MCF 10A (cell line): ENCODE measurements at regions not wholly inside any gene's neighbourhood (a gene's known extent, or its start where the extent isn't known, plus 50 kb on each side); places are given as distances from the start of the nearest gene placed in this dataset.

Experiments
- BruUV-seq: library from RNA; stranded (reverse); fragments of 400-500 nt; replicated peaks from 2 replicates; lab custom pipeline; 2021; lab: Mats Ljungman, UMichigan
- CTCF ChIA-PET: fragments of 300-600 bp; sonication (Branson Sonifier 250); formaldehyde crosslinking; extraction: SDS; loops from one replicate; lab custom pipeline; 2021; ENCODE audit warnings: antibody characterized with exemption, inconsistent platforms; lab: Yijun Ruan, JAX
- POLR2A ChIA-PET: fragments of 300-600, 350-650 bp; sonication (Branson Sonifier 250); formaldehyde crosslinking; extraction: SDS; loops from one replicate; lab custom pipeline; 2020; ENCODE audit warnings: antibody characterized with exemption, inconsistent platforms; lab: Yijun Ruan, JAX
- DNase-seq: peaks from one replicate; pipeline ENCODE4 v3.0.0-alpha.2; 2018; ENCODE audit not compliant: unreplicated experiment
- H3K27ac Mint-ChIP-seq: one replicate; pipeline ENCODE4 v1.8.0; 2022; ENCODE audit warnings: mild to moderate bottlenecking, low read depth, mixed read lengths; ENCODE audit not compliant: unreplicated experiment
- H3K27me3 Mint-ChIP-seq: one replicate; pipeline ENCODE4 v1.8.0; 2022; ENCODE audit warnings: mixed read lengths; ENCODE audit not compliant: insufficient read depth, unreplicated experiment
- H3K36me3 Mint-ChIP-seq: one replicate; pipeline ENCODE4 v1.8.0; 2022; ENCODE audit warnings: mild to moderate bottlenecking, moderate library complexity, mixed read lengths; ENCODE audit not compliant: insufficient read depth, unreplicated experiment
- H3K4me1 Mint-ChIP-seq: one replicate; pipeline ENCODE4 v1.8.0; 2022; ENCODE audit warnings: mixed read lengths; ENCODE audit not compliant: insufficient read depth, unreplicated experiment
- H3K4me3 Mint-ChIP-seq: one replicate; pipeline ENCODE4 v1.8.0; 2022; ENCODE audit warnings: mild to moderate bottlenecking, moderate library complexity, mixed read lengths; ENCODE audit not compliant: unreplicated experiment
- H3K9me3 Mint-ChIP-seq: one replicate; pipeline ENCODE4 v1.8.0; 2022; ENCODE audit warnings: mixed read lengths; ENCODE audit not compliant: unreplicated experiment
- CTCF ChIP-seq: fragments of 200-600 bp; IDR thresholded peaks from one replicate; pipeline ENCODE4 v1.8.0; 2022; ENCODE audit warnings: antibody characterized with exemption, mild to moderate bottlenecking; ENCODE audit not compliant: unreplicated experiment
- intact Hi-C: fragments of 100-400 bp; cut with micrococcal nuclease; formaldehyde crosslinking; loops from 2 replicates; pipeline ENCODE4 v1.14.1; 2022

- no peak overlapping the region for H3K4me3 Mint-ChIP-seq
- POLR2A ChIA-PET: no interaction called here
- H3K9me3 Mint-ChIP-seq: peaks cover 22% of the 10 kb centered on the region
- no peaks in the 10 kb centered on the region for H3K36me3 Mint-ChIP-seq
- no peak for TF ChIP-seq CTCF
- intact Hi-C loops: no loop called here
- peaks cover 11% of the 10 kb centered on the region for H3K27me3 Mint-ChIP-seq
- no TSS peak for BruUV-seq
- CTCF ChIA-PET: interaction anchor here (1.4 kb wide), 1 partner anchor 876 kb away, joined by 3 read pairs; no protein-coding TSS in a partner anchor
- no peak for DNase-seq
- no peaks in the 10 kb centered on the region for H3K4me1 Mint-ChIP-seq
- H3K27ac Mint-ChIP-seq: no peak overlapping the region
Observed at GRCh38 chr1:57696904-57697303, 273.0 kb upstream of the DAB1 start.

DNA sequence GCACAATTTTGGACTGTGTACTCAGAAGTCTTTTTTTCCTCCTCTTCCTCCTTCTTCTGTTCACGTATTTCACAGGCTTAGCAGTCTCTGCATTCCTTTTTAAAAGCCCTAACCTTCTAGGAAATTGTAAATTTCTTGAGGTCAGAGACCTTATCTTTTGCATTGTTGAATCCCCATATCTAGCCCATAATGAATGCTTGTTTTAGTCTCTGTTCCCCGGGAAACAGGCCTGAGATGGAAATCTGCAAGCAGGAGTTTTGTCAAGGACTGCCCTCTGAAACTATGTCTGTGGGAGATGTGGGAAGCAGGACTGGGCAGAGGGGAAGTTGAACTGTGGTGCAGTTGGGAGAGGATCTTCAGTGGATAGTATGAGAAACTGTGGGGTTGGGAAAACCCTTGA is 272.2 kb upstream of the DAB1 start:
- Mint-ChIP-seq H3K36me3 (no peaks in the 10 kb centered on the region), H3K4me1 (no peaks in the 10 kb centered on the region), H3K27ac (no peak overlapping the region), H3K9me3 (peaks cover 23% of the 10 kb centered on the region), H3K27me3 (peaks cover 11% of the 10 kb centered on the region), H3K4me3 (no peak overlapping the region)
- no TSS peak for BruUV-seq
- intact Hi-C loops: no loop called here
- no peak for DNase-seq
- POLR2A ChIA-PET: no interaction called here
- CTCF ChIA-PET: interaction anchor here (1.4 kb wide), 1 partner anchor 875 kb away, joined by 3 read pairs; no protein-coding TSS in a partner anchor
- TF ChIP-seq CTCF: no peak

GRCh38 chr1:57686306-57686705 is 262.4 kb upstream of the DAB1 start:
- BruUV-seq: no TSS peak
- H3K36me3 Mint-ChIP-seq: no peaks in the 10 kb centered on the region

More at GRCh38 chr1:57686306-57686705, 262.4 kb upstream of the DAB1 start:
- peaks cover 6% of the 10 kb centered on the region for H3K9me3 Mint-ChIP-seq
- no peak overlapping the region for H3K27ac Mint-ChIP-seq
- CTCF ChIA-PET: no interaction called here
- DNase-seq: no peak
- no peaks in the 10 kb centered on the region for H3K4me1 Mint-ChIP-seq
- POLR2A ChIA-PET: no interaction called here
- intact Hi-C loops: no loop called here
- H3K27me3 Mint-ChIP-seq: no peaks in the 10 kb centered on the region
- TF ChIP-seq CTCF: no peak
- no peak overlapping the region for H3K4me3 Mint-ChIP-seq
